ENCODE measurements at regions not wholly inside any gene's neighbourhood (a gene's known extent, or its start where the extent isn't known, plus 50 kb on each side); places are given as distances from the start of the nearest gene placed in this dataset.

DNA sequence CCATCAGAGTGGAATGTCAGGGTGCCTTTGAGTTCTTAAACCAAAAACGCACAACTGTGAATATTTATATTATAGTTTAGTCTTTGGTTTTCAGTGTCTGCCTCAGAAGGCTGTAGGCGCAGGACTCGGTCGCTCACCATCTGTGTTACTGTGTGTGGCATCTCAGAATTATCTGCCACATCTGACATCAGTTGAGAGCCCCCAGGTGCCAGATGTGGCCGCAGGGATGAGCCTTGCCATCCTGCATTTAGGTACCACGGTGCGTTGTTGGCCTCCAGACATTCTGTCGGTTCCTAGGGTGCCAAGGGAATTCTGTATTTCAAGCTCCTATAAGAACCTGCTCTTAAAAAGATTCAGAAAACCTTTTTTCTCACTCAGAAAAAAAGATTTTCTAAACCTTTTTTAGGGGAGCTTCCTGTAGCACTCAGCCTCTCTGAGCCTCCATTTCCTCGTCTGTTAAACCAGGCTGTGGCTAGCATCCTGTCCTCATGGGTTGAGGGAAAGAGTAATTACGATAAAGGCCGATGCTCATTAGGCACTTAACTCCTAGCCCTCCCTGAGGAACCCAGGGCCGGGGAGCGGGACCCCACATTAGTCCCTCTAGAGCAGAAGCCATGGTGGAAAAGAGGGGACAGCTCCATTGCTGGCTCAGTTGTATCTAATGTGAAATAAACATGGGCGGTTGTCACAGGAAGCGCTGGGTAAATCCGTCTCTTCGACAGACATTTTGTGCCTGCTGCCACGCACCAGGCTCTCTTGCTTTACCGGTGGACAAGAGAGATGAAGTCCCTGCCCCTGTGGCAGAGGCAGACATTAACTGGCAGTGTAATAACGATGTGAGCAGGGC, 70.2 kb upstream of the MORC3 start:
- Mint-ChIP-seq H3K27me3 (ENCODE audit: low read depth) (no peaks in the 10 kb centered on the region; the same call in 1 of the 2 replicates), H3K9me3 (no peaks in the 10 kb centered on the region), H3K27ac (peak overlapping the region; percentile 85 to 91 (median 89); a peak in 6 of 7 replicates), H3K4me1 (peaks cover 42 to 60% of the 10 kb centered on the region in 2 experiments), H3K4me3 (no peak overlapping the region), H3K36me3 (ENCODE audit: insufficient read depth in 1 of 3, low read depth in 3 of 3) (peaks cover 10 to 32% (median 30%) of the 10 kb centered on the region in 3 experiments; a peak in 6 of 7 replicates)
- Histone ChIP-seq H3K27ac (ENCODE audit: insufficient read length, low read depth, low read length) (no peak overlapping the region), H3K4me2 (ENCODE audit: insufficient read depth, insufficient read length, low read length) (no peak overlapping the region), H4K91ac (ENCODE audit: insufficient read length, low read depth, low read length) (no peak overlapping the region), H2BK12ac (ENCODE audit: insufficient read length, low read depth, low read length) (no peak overlapping the region), H4K5ac (ENCODE audit: insufficient read length, low read depth, low read length) (no peak overlapping the region), H2BK15ac (ENCODE audit: low read depth, low read length) (no peak overlapping the region), H2AFZ (ENCODE audit: low read length) (no peak overlapping the region), H3K23ac (ENCODE audit: insufficient read length, low read depth, low read length) (no peak overlapping the region), H4K8ac (replicated peaks; ENCODE audit: insufficient read length, low read depth, low read length) (no peak overlapping the region), H2AK5ac (ENCODE audit: insufficient read length, low read length) (no peak overlapping the region), H3K9ac (ENCODE audit: extremely low read depth, insufficient read length, low read length) (no peak overlapping the region), H3K27me3 (ENCODE audit: insufficient read depth, low read length) (no peaks in the 10 kb centered on the region), H3K4ac (ENCODE audit: low read depth, low read length) (no peak overlapping the region), H2BK120ac (ENCODE audit: low read depth, low read length, poor library complexity, severe bottlenecking) (no peak overlapping the region), H3T11ph (ENCODE audit: low read length) (no peak overlapping the region), H3K56ac (ENCODE audit: insufficient read length, low read depth, low read length) (no peak overlapping the region), H3K4me1 (ENCODE audit: insufficient read depth, low read length) (peaks cover 3% of the 10 kb centered on the region; the same call in 1 of the 2 replicates), H3K18ac (ENCODE audit: insufficient read length, low read depth, low read length) (peak overlapping the region; percentile 68), H2BK5ac (ENCODE audit: insufficient read length, low read length) (no peak overlapping the region), H3K23me2 (ENCODE audit: insufficient read length, low read depth, low read length, poor library complexity, severe bottlenecking) (no peaks in the 10 kb centered on the region), H3K14ac (ENCODE audit: insufficient read depth, low read length) (peak overlapping the region; percentile 74; the same call in 1 of the 2 replicates), H3K9me3 (ENCODE audit: control insufficient read depth, low read depth, low read length) (no peaks in the 10 kb centered on the region), H4K20me1 (ENCODE audit: control insufficient read depth, insufficient read depth, insufficient read length) (no peaks in the 10 kb centered on the region), H3K79me2 (ENCODE audit: insufficient read depth, low read length) (no peaks in the 10 kb centered on the region), H2BK20ac (ENCODE audit: low read depth, low read length, poor library complexity, severe bottlenecking) (no peak overlapping the region), H3K79me1 (ENCODE audit: insufficient read depth, low read depth, low read length, poor library complexity, severe bottlenecking) (no peaks in the 10 kb centered on the region)
- no CpG with 5 or more reads among the region's 20 CpGs for WGBS (ENCODE audit: extremely low coverage, insufficient read length, low lambda C conversion rate)
- TF ChIP-seq, protein P1, sequence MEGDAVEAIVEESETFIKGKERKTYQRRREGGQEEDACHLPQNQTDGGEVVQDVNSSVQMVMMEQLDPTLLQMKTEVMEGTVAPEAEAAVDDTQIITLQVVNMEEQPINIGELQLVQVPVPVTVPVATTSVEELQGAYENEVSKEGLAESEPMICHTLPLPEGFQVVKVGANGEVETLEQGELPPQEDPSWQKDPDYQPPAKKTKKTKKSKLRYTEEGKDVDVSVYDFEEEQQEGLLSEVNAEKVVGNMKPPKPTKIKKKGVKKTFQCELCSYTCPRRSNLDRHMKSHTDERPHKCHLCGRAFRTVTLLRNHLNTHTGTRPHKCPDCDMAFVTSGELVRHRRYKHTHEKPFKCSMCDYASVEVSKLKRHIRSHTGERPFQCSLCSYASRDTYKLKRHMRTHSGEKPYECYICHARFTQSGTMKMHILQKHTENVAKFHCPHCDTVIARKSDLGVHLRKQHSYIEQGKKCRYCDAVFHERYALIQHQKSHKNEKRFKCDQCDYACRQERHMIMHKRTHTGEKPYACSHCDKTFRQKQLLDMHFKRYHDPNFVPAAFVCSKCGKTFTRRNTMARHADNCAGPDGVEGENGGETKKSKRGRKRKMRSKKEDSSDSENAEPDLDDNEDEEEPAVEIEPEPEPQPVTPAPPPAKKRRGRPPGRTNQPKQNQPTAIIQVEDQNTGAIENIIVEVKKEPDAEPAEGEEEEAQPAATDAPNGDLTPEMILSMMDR (conservative IDR thresholded peaks at IDR 0.05), result no peak
- DNase-seq, result no peak
